Endodermal cell (in vitro differentiated cells): ENCODE measurements at regions not wholly inside any gene's neighbourhood (a gene's known extent, or its start where the extent isn't known, plus 50 kb on each side); places are given as distances from the start of the nearest gene placed in this dataset.
A peak's percentile ranks its signal among the peaks of the same experiment; 100 is the strongest.

Experiments used
- DNase-seq: peaks from one replicate; pipeline ENCODE4 v3.0.0-alpha.2; 2017
- H3K27ac ChIP-seq: 2 replicates; pipeline ENCODE4 v1.5.1; 2013; ENCODE audit warnings: mild to moderate bottlenecking, low read depth, low read length, moderate library complexity
- H3K27me3 ChIP-seq: 2 replicates; pipeline ENCODE4 v1.6.1; 2013; ENCODE audit warnings: mild to moderate bottlenecking, low read length, moderate library complexity; ENCODE audit not compliant: insufficient read depth, control insufficient read depth, poor library complexity, severe bottlenecking
- H3K36me3 ChIP-seq: 2 replicates; pipeline ENCODE4 v1.7.0; 2013; ENCODE audit warnings: mild to moderate bottlenecking, low read length, moderate library complexity; ENCODE audit not compliant: control insufficient read depth, insufficient read depth
- H3K4me1 ChIP-seq: one replicate; pipeline ENCODE4 v1.7.0; 2013; ENCODE audit warnings: low read length; ENCODE audit not compliant: control insufficient read depth, insufficient read depth
- H3K4me3 ChIP-seq: 2 replicates; pipeline ENCODE4 v1.5.1; 2013; ENCODE audit warnings: mild to moderate bottlenecking, low read length, moderate library complexity
- H3K9ac ChIP-seq: 2 replicates; pipeline ENCODE4 v1.6.1; 2013; ENCODE audit warnings: mild to moderate bottlenecking, low read length, moderate library complexity; ENCODE audit not compliant: poor library complexity, severe bottlenecking; ENCODE audit errors: extremely low read depth
- H3K9me3 ChIP-seq: 2 replicates; pipeline ENCODE4 v1.6.1; 2013; ENCODE audit warnings: mild to moderate bottlenecking, low read length, moderate library complexity; ENCODE audit not compliant: control insufficient read depth
- H3K27ac Mint-ChIP-seq: 2 replicates; pipeline ENCODE4 v1.8.0; 2020; ENCODE audit warnings: mixed read lengths
- H3K27me3 Mint-ChIP-seq: 2 replicates; pipeline ENCODE4 v1.8.0; 2021; ENCODE audit warnings: mild to moderate bottlenecking, mixed read lengths; ENCODE audit not compliant: insufficient read depth
- H3K36me3 Mint-ChIP-seq: 2 replicates; pipeline ENCODE4 v1.8.0; 2020; ENCODE audit warnings: low read depth, mixed read lengths
- H3K4me1 Mint-ChIP-seq: 2 replicates; pipeline ENCODE4 v1.8.0; 2020; ENCODE audit warnings: mixed read lengths
- H3K4me3 Mint-ChIP-seq: 2 replicates; pipeline ENCODE4 v1.8.0; 2020; ENCODE audit warnings: mild to moderate bottlenecking, moderate library complexity, mixed read lengths
- H3K9me3 Mint-ChIP-seq: 2 replicates; pipeline ENCODE4 v1.8.0; 2020; ENCODE audit warnings: mild to moderate bottlenecking, mixed read lengths
- WGBS, 2 experiments: methylation state at CpG; one replicate each; pipeline versions ENCODE4 v1.1.5 to v1.1.7; 2013; ENCODE audit warnings: missing lambda C conversion rate in 2 of 2, mixed read lengths in 1 of 2; ENCODE audit not compliant: insufficient coverage in 1 of 2, insufficient read length in 1 of 2; 5-methylcytosine and 5-hydroxymethylcytosine counted together
- TF ChIP-seq, protein P1 (sequence below): fragments of 200-600 bp; sonication (generic); conservative IDR thresholded peaks from 2 replicates; pipeline ENCODE4 v1.5.0; 2021; ENCODE audit warnings: antibody characterized with exemption, mild to moderate bottlenecking

DNA sequence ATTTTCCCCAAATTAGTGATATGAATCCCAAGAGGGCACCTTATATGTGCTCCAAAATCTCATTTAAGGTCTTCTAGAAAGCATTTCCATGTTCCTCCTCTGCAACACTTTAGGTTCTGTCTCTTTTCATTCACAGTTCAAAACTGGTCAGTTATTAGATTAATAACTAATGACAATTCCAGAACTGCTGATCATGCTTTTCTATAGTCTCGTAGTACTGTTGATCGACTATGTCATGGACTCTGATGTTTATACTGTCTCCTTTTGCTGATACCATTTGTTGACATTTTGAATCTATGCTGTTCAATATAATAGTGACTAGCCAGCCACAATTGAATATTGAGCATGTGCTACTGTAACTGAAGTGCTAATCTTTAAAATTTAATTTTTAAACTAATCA lies 728.3 kb downstream of the LRFN5 start:
- DNase-seq: no peak
- Histone ChIP-seq H3K27me3 (no peaks in the 10 kb centered on the region), H3K4me3 (no peak overlapping the region), H3K27ac (no peak overlapping the region), H3K9me3 (peaks cover 28% of the 10 kb centered on the region), H3K4me1 (no peaks in the 10 kb centered on the region), H3K36me3 (no peaks in the 10 kb centered on the region), H3K9ac (no peak overlapping the region)
- TF ChIP-seq, protein P1, sequence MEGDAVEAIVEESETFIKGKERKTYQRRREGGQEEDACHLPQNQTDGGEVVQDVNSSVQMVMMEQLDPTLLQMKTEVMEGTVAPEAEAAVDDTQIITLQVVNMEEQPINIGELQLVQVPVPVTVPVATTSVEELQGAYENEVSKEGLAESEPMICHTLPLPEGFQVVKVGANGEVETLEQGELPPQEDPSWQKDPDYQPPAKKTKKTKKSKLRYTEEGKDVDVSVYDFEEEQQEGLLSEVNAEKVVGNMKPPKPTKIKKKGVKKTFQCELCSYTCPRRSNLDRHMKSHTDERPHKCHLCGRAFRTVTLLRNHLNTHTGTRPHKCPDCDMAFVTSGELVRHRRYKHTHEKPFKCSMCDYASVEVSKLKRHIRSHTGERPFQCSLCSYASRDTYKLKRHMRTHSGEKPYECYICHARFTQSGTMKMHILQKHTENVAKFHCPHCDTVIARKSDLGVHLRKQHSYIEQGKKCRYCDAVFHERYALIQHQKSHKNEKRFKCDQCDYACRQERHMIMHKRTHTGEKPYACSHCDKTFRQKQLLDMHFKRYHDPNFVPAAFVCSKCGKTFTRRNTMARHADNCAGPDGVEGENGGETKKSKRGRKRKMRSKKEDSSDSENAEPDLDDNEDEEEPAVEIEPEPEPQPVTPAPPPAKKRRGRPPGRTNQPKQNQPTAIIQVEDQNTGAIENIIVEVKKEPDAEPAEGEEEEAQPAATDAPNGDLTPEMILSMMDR: no peak
- peaks cover 9% of the 10 kb centered on the region for H3K36me3 Mint-ChIP-seq
- H3K4me1 Mint-ChIP-seq: peaks cover 10% of the 10 kb centered on the region
- peaks cover 24% of the 10 kb centered on the region for H3K9me3 Mint-ChIP-seq
- H3K27me3 Mint-ChIP-seq: peaks cover 49% of the 10 kb centered on the region
- H3K27ac Mint-ChIP-seq: no peak overlapping the region
- H3K4me3 Mint-ChIP-seq: no peak overlapping the region
- WGBS, 2 experiments: 92 to 100% methylated on average over 1 to 2 of the region's 2 CpGs

DNA sequence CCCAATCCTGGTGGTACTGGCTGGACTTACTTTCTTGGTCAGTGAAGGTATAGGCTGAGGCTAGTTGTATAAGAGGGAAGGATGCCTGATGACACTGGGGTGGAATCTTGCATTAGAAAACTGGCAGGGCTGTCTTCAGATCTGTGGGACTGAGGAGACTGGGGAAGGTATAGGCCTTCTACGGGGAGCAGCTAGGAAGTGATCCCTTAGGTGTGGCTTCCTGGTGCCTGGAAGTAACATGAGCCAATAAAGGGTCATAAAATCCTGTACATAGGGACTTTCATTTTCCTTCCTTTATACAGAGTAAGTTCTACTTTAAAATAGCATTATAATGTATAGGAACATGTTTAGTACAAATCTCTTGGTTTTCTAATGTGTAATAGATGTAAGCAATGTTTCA lies 716.8 kb downstream of the LRFN5 start:
- H3K27ac ChIP-seq: no peak overlapping the region
- 100% methylated on average over 1 of the region's 1 CpG; no CpG with 5 or more reads in 1 of the 2 experiments for WGBS, 2 experiments
- peaks cover 25% of the 10 kb centered on the region for H3K9me3 Mint-ChIP-seq
- H3K36me3 Mint-ChIP-seq: peaks cover 7% of the 10 kb centered on the region
- no peak for DNase-seq
- TF ChIP-seq, protein P1: no peak
- no peaks in the 10 kb centered on the region for H3K4me1 Mint-ChIP-seq
- no peak overlapping the region for H3K9ac ChIP-seq
- H3K27me3 ChIP-seq: no peaks in the 10 kb centered on the region
- no peak overlapping the region for H3K4me3 ChIP-seq
- peaks cover 3% of the 10 kb centered on the region for H3K4me1 ChIP-seq
- peaks cover 6% of the 10 kb centered on the region for H3K36me3 ChIP-seq
- H3K9me3 ChIP-seq: peaks cover 49% of the 10 kb centered on the region
- H3K27me3 Mint-ChIP-seq: no peaks in the 10 kb centered on the region
- H3K27ac Mint-ChIP-seq: no peak overlapping the region
- no peak overlapping the region for H3K4me3 Mint-ChIP-seq

DNA sequence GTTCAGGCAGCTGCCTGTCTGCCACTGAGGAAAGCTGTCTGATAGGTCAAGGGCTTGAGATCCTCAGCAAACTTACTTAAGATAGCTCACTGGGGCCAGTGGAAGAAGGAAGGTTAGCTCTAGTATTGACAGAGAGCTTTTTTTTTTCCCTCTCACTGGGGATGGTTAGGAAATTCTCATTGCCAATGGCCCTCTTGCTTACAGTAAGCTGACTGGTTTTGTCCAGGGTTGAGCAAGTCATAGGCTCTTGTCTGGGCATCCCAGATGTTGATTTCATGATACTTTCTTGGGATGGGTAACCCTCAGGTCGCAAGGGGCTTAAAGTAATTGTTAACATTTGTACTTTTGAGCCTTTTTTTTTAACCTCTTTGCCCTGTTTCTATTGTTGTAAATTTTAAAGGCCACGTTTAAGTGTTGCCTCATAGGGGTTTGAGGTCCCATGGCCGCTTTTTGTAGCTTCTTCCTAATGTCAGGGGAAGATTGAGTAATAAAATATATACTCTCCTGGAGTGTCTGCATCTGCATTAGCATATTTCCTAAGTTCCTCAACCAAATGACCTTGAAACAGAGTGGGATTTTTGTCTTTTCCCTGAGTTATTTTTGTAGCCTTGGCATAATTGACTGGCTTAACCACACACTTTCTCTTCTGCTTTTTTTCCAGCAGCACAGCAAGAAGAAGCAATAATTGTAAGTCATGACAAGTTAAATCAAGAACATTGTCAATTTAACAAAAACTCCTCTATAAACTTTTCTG lies 716.0 kb downstream of the LRFN5 start:
- no peak overlapping the region for H3K27ac ChIP-seq
- WGBS, 2 experiments: 80 to 83% methylated on average over 1 to 3 of the region's 3 CpGs
- Mint-ChIP-seq H3K36me3 (peaks cover 7% of the 10 kb centered on the region), H3K4me3 (no peak overlapping the region), H3K9me3 (peaks cover 25% of the 10 kb centered on the region), H3K27ac (no peak overlapping the region), H3K27me3 (no peaks in the 10 kb centered on the region), H3K4me1 (no peaks in the 10 kb centered on the region)
- TF ChIP-seq, protein P1: no peak
- peak overlapping the region; percentile 64 for H3K4me3 ChIP-seq
- H3K9ac ChIP-seq: no peak overlapping the region
- DNase-seq: no peak
- H3K36me3 ChIP-seq: peaks cover 6% of the 10 kb centered on the region
- peaks cover 3% of the 10 kb centered on the region for H3K4me1 ChIP-seq
- H3K9me3 ChIP-seq: peaks cover 56% of the 10 kb centered on the region
- H3K27me3 ChIP-seq: no peaks in the 10 kb centered on the region
